Cardiac muscle cell (in vitro differentiated cells and primary cell): ENCODE measurements at regions not wholly inside any gene's neighbourhood (a gene's known extent, or its start where the extent isn't known, plus 50 kb on each side); places are given as distances from the start of the nearest gene placed in this dataset.

ENCODE experiments used
- DNase-seq, 2 donors: peaks; one replicate each; pipeline versions ENCODE4 v3.0.0 to v3.0.0-alpha.2; 2010 to 2017; ENCODE audit warnings: low read depth in 1 of 2, low spot score in 1 of 2
- H3K27ac ChIP-seq: fragments of 200-600 bp; sonication (generic); 2 replicates; pipeline ENCODE4 v1.5.1; 2016
- H3K27me3 ChIP-seq: fragments of 200-600 bp; sonication (generic); 2 replicates; pipeline ENCODE4 v1.6.0; 2016; ENCODE audit warnings: control low read depth
- H3K36me3 ChIP-seq: fragments of 200-600 bp; sonication (generic); 2 replicates; pipeline ENCODE4 v1.5.1; 2016; ENCODE audit warnings: control low read depth
- H3K4me1 ChIP-seq: fragments of 200-600 bp; sonication (generic); 2 replicates; pipeline ENCODE4 v1.8.1; 2017; ENCODE audit warnings: low read depth, mild to moderate bottlenecking, mixed run types
- H3K4me3 ChIP-seq: fragments of 200-600 bp; sonication (generic); 2 replicates; pipeline ENCODE4 v1.5.1; 2016; ENCODE audit warnings: mild to moderate bottlenecking
- H3K9me3 ChIP-seq: fragments of 200-600 bp; sonication (generic); 2 replicates; pipeline ENCODE4 v1.5.1; 2017; ENCODE audit warnings: low read depth, mild to moderate bottlenecking, control low read depth
- TF ChIP-seq, protein P1 (sequence below): IDR thresholded peaks from 2 replicates; pipeline ENCODE4 v1.5.1; 2012; ENCODE audit warnings: low read depth, mild to moderate bottlenecking, low read length

DNA sequence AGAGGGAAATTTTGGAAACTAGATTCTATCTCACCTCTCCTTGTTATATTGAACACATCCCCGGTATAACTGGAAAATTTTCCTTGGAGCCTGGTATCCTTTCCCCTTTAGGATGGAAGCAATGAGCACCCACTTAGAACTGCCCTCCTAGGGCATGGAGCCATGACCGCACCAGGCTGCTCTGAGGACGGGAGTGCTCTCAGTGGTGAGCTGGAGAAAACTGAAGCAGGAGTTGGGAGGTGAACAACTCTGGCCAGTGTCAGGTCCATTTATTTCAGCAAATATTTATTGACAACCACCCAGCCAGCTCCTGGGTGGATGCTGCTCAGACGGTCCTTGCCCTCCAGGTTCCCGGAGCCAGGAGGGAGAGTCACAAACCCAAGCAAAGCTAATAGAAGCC lies 278.1 kb downstream of the WDR11 start:
- H3K36me3 ChIP-seq, result no peaks in the 10 kb centered on the region
- H3K4me1 ChIP-seq, result peaks cover 17% of the 10 kb centered on the region
- no peaks in the 10 kb centered on the region for H3K27me3 ChIP-seq
- no peaks in the 10 kb centered on the region for H3K9me3 ChIP-seq
- no peak overlapping the region for H3K4me3 ChIP-seq
- DNase-seq, result no peak
- TF ChIP-seq, protein P1, sequence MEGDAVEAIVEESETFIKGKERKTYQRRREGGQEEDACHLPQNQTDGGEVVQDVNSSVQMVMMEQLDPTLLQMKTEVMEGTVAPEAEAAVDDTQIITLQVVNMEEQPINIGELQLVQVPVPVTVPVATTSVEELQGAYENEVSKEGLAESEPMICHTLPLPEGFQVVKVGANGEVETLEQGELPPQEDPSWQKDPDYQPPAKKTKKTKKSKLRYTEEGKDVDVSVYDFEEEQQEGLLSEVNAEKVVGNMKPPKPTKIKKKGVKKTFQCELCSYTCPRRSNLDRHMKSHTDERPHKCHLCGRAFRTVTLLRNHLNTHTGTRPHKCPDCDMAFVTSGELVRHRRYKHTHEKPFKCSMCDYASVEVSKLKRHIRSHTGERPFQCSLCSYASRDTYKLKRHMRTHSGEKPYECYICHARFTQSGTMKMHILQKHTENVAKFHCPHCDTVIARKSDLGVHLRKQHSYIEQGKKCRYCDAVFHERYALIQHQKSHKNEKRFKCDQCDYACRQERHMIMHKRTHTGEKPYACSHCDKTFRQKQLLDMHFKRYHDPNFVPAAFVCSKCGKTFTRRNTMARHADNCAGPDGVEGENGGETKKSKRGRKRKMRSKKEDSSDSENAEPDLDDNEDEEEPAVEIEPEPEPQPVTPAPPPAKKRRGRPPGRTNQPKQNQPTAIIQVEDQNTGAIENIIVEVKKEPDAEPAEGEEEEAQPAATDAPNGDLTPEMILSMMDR, result no peak
- no peak overlapping the region for H3K27ac ChIP-seq

- no peaks in the 10 kb centered on the region for H3K27me3 ChIP-seq
- H3K4me3 ChIP-seq, result no peak overlapping the region
- H3K4me1 ChIP-seq, result peaks cover 24% of the 10 kb centered on the region
- TF ChIP-seq, protein P1, result no peak
- no peaks in the 10 kb centered on the region for H3K36me3 ChIP-seq
- no peak overlapping the region for H3K27ac ChIP-seq
- DNase-seq, result no peak
- H3K9me3 ChIP-seq, result no peaks in the 10 kb centered on the region
These were observed 279.2 kb downstream of the WDR11 start for GRCh38 chr10:121130382-121130781.

DNA sequence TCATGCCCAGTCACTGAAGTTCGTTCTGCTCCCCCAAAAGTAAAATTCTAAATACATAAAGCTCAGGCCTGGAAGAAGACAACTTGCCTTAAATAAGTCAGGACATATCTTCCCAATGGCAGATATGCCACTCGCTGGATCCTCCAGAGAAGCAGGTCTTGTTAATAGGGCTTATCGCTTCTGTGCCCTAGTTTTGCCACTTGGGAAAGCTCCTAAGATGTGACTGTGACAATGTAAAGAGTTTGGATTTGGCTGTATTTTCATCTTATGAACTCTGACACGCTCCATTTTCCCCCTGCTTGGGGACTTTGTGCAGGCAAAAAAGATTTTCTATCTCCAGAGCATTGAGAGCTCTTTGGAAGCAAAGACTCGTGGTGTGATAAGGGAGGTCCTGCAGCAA lies 279.9 kb downstream of the WDR11 start:
- TF ChIP-seq, protein P1, result no peak
- no peaks in the 10 kb centered on the region for H3K9me3 ChIP-seq
- DNase-seq, result no peak
- H3K4me3 ChIP-seq, result no peak overlapping the region
- H3K4me1 ChIP-seq, result peaks cover 24% of the 10 kb centered on the region
- H3K27ac ChIP-seq, result no peak overlapping the region
- no peaks in the 10 kb centered on the region for H3K27me3 ChIP-seq
- H3K36me3 ChIP-seq, result no peaks in the 10 kb centered on the region

GRCh38 chr10:121131426-121132265 lies 280.5 kb downstream of the WDR11 start:
- Histone ChIP-seq H3K27me3 (no peaks in the 10 kb centered on the region), H3K27ac (no peak overlapping the region), H3K9me3 (no peaks in the 10 kb centered on the region), H3K4me1 (peaks cover 22% of the 10 kb centered on the region), H3K36me3 (no peaks in the 10 kb centered on the region), H3K4me3 (no peak overlapping the region)
- TF ChIP-seq, protein P1, result no peak
- no peak for DNase-seq

DNA sequence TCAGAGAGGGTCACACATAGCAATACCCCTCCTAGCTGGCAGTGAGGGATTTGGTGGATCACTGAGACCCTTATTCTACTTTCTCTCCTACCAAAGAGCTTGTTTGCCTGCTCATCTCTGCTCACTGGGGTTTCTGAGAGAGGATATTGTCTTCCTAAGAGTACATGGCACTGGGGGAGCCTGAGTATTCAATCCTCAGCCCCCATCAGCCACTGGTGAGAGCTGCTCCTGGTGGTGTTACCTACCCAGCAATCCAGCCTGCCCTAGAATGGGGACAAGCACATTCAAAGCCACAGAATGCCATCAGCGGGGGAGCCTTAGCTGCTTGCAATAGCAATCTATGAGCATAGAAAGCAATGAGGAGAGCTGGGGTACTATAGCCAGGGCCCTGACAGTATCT lies 281.1 kb downstream of the WDR11 start:
- no peaks in the 10 kb centered on the region for H3K27me3 ChIP-seq
- no peak for DNase-seq
- H3K9me3 ChIP-seq, result no peaks in the 10 kb centered on the region
- TF ChIP-seq, protein P1, result no peak
- H3K4me1 ChIP-seq, result peaks cover 17% of the 10 kb centered on the region
- H3K27ac ChIP-seq, result no peak overlapping the region
- H3K4me3 ChIP-seq, result no peak overlapping the region
- no peaks in the 10 kb centered on the region for H3K36me3 ChIP-seq
